ENCODE measurements at regions not wholly inside any gene's neighbourhood (a gene's known extent, or its start where the extent isn't known, plus 50 kb on each side); places are given as distances from the start of the nearest gene placed in this dataset.

GRCh38 chr3:107987036-107987939, 103.5 kb downstream of the CD47 start:
- DNase-seq (ENCODE audit: low read depth, low spot score), result no peak
- Mint-ChIP-seq H3K36me3 (ENCODE audit: low read depth) (no peaks in the 10 kb centered on the region), H3K27ac (ENCODE audit: unreplicated experiment) (no peak overlapping the region), H3K4me1 (peaks cover 3% of the 10 kb centered on the region), H3K27me3 (ENCODE audit: low read depth) (no peaks in the 10 kb centered on the region), H3K9me3 (no peaks in the 10 kb centered on the region), H3K4me3 (no peak overlapping the region)
- no peak for TF ChIP-seq CTCF (conservative IDR thresholded peaks at IDR 0.05)

- Mint-ChIP-seq H3K9me3 (no peaks in the 10 kb centered on the region), H3K4me3 (no peak overlapping the region), H3K27me3 (ENCODE audit: low read depth) (no peaks in the 10 kb centered on the region), H3K36me3 (ENCODE audit: low read depth) (no peaks in the 10 kb centered on the region), H3K27ac (ENCODE audit: unreplicated experiment) (no peak overlapping the region), H3K4me1 (peaks cover 3% of the 10 kb centered on the region)
- DNase-seq (ENCODE audit: low read depth, low spot score), result no peak
- no peak for TF ChIP-seq CTCF (conservative IDR thresholded peaks at IDR 0.05)
These were observed 104.3 kb downstream of the CD47 start for GRCh38 chr3:107986505-107986904.

- no peaks in the 10 kb centered on the region for H3K9me3 Mint-ChIP-seq
- no peak for DNase-seq (ENCODE audit: low read depth, low spot score)
- H3K36me3 Mint-ChIP-seq (ENCODE audit: low read depth), result no peaks in the 10 kb centered on the region
- TF ChIP-seq CTCF (conservative IDR thresholded peaks at IDR 0.05), result no peak
- peaks cover under 1% of the 10 kb centered on the region for H3K4me1 Mint-ChIP-seq
- H3K27me3 Mint-ChIP-seq (ENCODE audit: low read depth), result no peaks in the 10 kb centered on the region
- H3K4me3 Mint-ChIP-seq, result no peak overlapping the region
- no peak overlapping the region for H3K27ac Mint-ChIP-seq (ENCODE audit: unreplicated experiment)
These were observed 105.3 kb downstream of the CD47 start for GRCh38 chr3:107985496-107985895.

GRCh38 chr3:107983247-107983646, 107.6 kb downstream of the CD47 start:
- no peak overlapping the region for H3K27ac Mint-ChIP-seq (ENCODE audit: unreplicated experiment)
- no peak overlapping the region for H3K4me3 Mint-ChIP-seq
- H3K36me3 Mint-ChIP-seq (ENCODE audit: low read depth), result no peaks in the 10 kb centered on the region
- H3K4me1 Mint-ChIP-seq, result peaks cover 12% of the 10 kb centered on the region
- H3K9me3 Mint-ChIP-seq, result no peaks in the 10 kb centered on the region
- no peak for DNase-seq (ENCODE audit: low read depth, low spot score)
- H3K27me3 Mint-ChIP-seq (ENCODE audit: low read depth), result no peaks in the 10 kb centered on the region
- no peak for TF ChIP-seq CTCF (conservative IDR thresholded peaks at IDR 0.05)

- Mint-ChIP-seq H3K27me3 (ENCODE audit: low read depth) (no peaks in the 10 kb centered on the region), H3K9me3 (peaks cover 2% of the 10 kb centered on the region), H3K36me3 (ENCODE audit: low read depth) (no peaks in the 10 kb centered on the region), H3K27ac (ENCODE audit: unreplicated experiment) (peak overlapping the region; percentile 15), H3K4me3 (no peak overlapping the region), H3K4me1 (peaks cover 18% of the 10 kb centered on the region)
- no peak for DNase-seq (ENCODE audit: low read depth, low spot score)
- TF ChIP-seq CTCF (conservative IDR thresholded peaks at IDR 0.05), result no peak
These were observed 108.7 kb downstream of the CD47 start for GRCh38 chr3:107982165-107982564.
